HUES64 (cell line): ENCODE measurements at regions not wholly inside any gene's neighbourhood (a gene's known extent, or its start where the extent isn't known, plus 50 kb on each side); places are given as distances from the start of the nearest gene placed in this dataset.

Experiments used
- H3K27ac ChIP-seq: 2 replicates; pipeline ENCODE4 v1.7.0; 2013; ENCODE audit warnings: low read depth, low read length, inconsistent platforms
- H3K27me3 ChIP-seq: 2 replicates; pipeline ENCODE4 v1.6.1; 2013; ENCODE audit warnings: mild to moderate bottlenecking, low read length; ENCODE audit not compliant: insufficient read depth
- H3K36me3 ChIP-seq: 2 replicates; pipeline ENCODE4 v1.6.1; 2013; ENCODE audit warnings: mild to moderate bottlenecking, low read length; ENCODE audit not compliant: insufficient read depth
- H3K4me1 ChIP-seq: 2 replicates; pipeline ENCODE4 v1.6.1; 2013; ENCODE audit warnings: mild to moderate bottlenecking, low read length, moderate library complexity; ENCODE audit not compliant: insufficient read depth
- H3K4me3 ChIP-seq: 2 replicates; pipeline ENCODE4 v1.5.1; 2013; ENCODE audit warnings: mild to moderate bottlenecking, low read length, moderate library complexity
- H3K9ac ChIP-seq: 2 replicates; pipeline ENCODE4 v1.6.1; 2013; ENCODE audit warnings: mild to moderate bottlenecking, low read depth, low read length
- H3K9me3 ChIP-seq: 2 replicates; pipeline ENCODE4 v1.6.1; 2013; ENCODE audit warnings: low read depth, low read length; ENCODE audit not compliant: insufficient read depth
- WGBS: fragments of 150-250, 120-280 bp; methylation state at CpG from one replicate; pipeline ENCODE4 v1.1.7; 2013; ENCODE audit warnings: missing lambda C conversion rate; 5-methylcytosine and 5-hydroxymethylcytosine counted together

DNA sequence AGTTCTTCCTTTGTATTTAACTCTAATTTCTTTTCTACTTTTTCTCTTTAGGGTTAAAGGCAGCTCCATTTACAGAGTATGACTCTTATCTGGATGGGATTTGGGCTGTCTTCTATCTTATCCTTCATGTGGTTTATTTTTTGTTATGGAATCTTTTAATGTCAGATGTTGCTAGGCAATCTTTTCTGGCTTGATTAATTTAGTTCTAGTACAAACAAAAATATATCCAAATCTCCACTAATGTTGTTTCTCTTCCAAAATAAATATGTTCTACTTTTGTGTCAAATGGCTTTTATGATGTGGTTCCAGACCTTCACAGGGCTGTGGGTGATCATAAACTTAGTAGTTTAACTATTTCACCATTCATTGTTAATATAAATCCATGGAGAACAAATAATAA is 246.9 kb downstream of the AHR start:
- H3K9ac ChIP-seq: no peak overlapping the region
- H3K9me3 ChIP-seq: no peaks in the 10 kb centered on the region
- H3K36me3 ChIP-seq: no peaks in the 10 kb centered on the region
- no peaks in the 10 kb centered on the region for H3K4me1 ChIP-seq
- no peak overlapping the region for H3K27ac ChIP-seq
- H3K4me3 ChIP-seq: no peak overlapping the region
- no peaks in the 10 kb centered on the region for H3K27me3 ChIP-seq

GRCh38 chr7:17546189-17546588 is 247.7 kb downstream of the AHR start:
- Histone ChIP-seq H3K27me3 (no peaks in the 10 kb centered on the region), H3K9me3 (no peaks in the 10 kb centered on the region), H3K36me3 (no peaks in the 10 kb centered on the region), H3K4me3 (no peak overlapping the region), H3K4me1 (no peaks in the 10 kb centered on the region), H3K9ac (no peak overlapping the region), H3K27ac (no peak overlapping the region)
- 98% methylated on average over 3 of the region's 3 CpGs for WGBS

- H3K36me3 ChIP-seq: no peaks in the 10 kb centered on the region
- H3K4me3 ChIP-seq: no peak overlapping the region
- no peaks in the 10 kb centered on the region for H3K4me1 ChIP-seq
- WGBS: 96% methylated on average over 1 of the region's 1 CpG
- no peaks in the 10 kb centered on the region for H3K9me3 ChIP-seq
- no peaks in the 10 kb centered on the region for H3K27me3 ChIP-seq
- no peak overlapping the region for H3K9ac ChIP-seq
- H3K27ac ChIP-seq: no peak overlapping the region
Measured at GRCh38 chr7:17546592-17546991, 248.1 kb downstream of the AHR start.

DNA sequence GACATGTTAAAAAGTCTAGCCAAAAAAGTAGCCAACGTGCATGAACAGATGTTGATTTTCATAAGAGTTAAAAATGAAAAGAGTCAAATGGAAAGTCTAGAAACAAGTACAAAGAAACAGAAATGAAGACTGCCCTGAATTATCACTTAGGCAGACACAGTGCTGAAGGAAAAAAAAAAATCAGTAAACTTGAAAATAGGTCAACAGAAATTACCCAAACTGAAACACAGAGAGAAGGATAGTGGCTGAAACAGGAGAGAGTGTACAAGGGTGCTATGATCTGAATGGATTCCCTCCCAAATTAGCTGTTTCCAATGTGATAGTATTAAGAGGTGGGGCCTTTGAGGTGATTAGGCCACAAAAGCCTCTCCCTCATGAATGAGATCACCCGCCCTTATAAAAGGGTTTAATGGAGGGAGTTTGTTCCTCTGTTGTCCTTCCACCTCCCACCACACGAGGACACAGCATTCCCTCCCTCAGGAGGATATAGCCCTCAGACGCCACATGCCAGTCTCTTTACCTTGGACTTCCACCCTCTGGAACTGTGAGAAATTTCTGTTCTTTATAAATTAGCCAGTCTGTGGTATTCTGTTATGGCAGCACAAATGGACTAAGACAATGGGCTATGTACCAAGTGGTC is 249.7 kb downstream of the AHR start:
- no peak overlapping the region for H3K27ac ChIP-seq
- H3K9me3 ChIP-seq: no peaks in the 10 kb centered on the region
- no peaks in the 10 kb centered on the region for H3K4me1 ChIP-seq
- no peaks in the 10 kb centered on the region for H3K27me3 ChIP-seq
- 72% methylated on average over 3 of the region's 4 CpGs for WGBS
- no peak overlapping the region for H3K4me3 ChIP-seq
- H3K36me3 ChIP-seq: no peaks in the 10 kb centered on the region
- H3K9ac ChIP-seq: no peak overlapping the region

GRCh38 chr7:17549406-17549805 is 251.0 kb downstream of the AHR start:
- Histone ChIP-seq H3K9me3 (no peaks in the 10 kb centered on the region), H3K27me3 (no peaks in the 10 kb centered on the region), H3K4me1 (no peaks in the 10 kb centered on the region), H3K27ac (no peak overlapping the region), H3K36me3 (no peaks in the 10 kb centered on the region), H3K9ac (no peak overlapping the region), H3K4me3 (no peak overlapping the region)
- no CpG with 5 or more reads among the region's 2 CpGs for WGBS

GRCh38 chr7:17552373-17552772 is 253.9 kb downstream of the AHR start:
- Histone ChIP-seq H3K9me3 (no peaks in the 10 kb centered on the region), H3K27me3 (no peaks in the 10 kb centered on the region), H3K9ac (no peak overlapping the region), H3K4me1 (no peaks in the 10 kb centered on the region), H3K27ac (no peak overlapping the region), H3K36me3 (no peaks in the 10 kb centered on the region), H3K4me3 (no peak overlapping the region)
- WGBS: 97% methylated on average over 6 of the region's 6 CpGs

- H3K9ac ChIP-seq: no peak overlapping the region
- no peaks in the 10 kb centered on the region for H3K9me3 ChIP-seq
- H3K4me1 ChIP-seq: no peaks in the 10 kb centered on the region
- no peak overlapping the region for H3K4me3 ChIP-seq
- WGBS: 90% methylated on average over 1 of the region's 1 CpG
- H3K27me3 ChIP-seq: no peaks in the 10 kb centered on the region
- no peak overlapping the region for H3K27ac ChIP-seq
- no peaks in the 10 kb centered on the region for H3K36me3 ChIP-seq
Measured at GRCh38 chr7:17552952-17553351, 254.5 kb downstream of the AHR start.

DNA sequence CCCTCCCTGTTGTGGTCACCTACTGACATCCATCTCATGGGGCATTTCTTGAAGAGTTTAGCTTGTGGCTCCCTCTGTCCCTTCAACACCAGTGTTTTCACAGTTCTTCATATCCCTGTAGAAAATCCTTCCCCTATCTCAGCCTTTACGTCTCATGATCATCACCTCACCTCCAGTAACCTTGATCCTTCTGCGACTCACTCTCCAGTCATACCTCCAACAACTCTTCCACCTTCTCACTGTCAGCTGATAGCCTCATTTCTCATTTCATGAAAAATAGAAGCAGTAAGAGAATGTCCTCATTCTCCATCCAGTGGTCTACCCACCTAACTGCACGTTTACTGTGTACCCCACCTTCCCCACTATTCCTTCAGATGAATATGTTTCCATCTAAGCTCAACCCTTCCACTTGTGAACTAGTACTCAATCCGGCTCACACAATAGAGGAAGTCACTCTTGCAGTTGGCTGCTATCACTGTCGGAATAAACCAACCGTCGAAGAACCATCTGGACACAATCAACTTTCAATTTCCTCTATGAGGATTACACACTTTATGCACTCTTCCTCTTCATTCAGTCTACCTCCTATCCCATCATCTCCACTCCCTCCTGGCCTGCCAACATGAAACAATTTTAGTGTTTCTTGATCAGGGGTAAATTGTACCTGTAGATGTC is 256.0 kb downstream of the AHR start:
- Histone ChIP-seq H3K27me3 (no peaks in the 10 kb centered on the region), H3K9ac (no peak overlapping the region), H3K36me3 (no peaks in the 10 kb centered on the region), H3K9me3 (no peaks in the 10 kb centered on the region), H3K4me1 (no peaks in the 10 kb centered on the region), H3K27ac (no peak overlapping the region), H3K4me3 (no peak overlapping the region)
- whole genome bisulfite sequencing: 96% methylated on average over 7 of the region's 7 CpGs

DNA sequence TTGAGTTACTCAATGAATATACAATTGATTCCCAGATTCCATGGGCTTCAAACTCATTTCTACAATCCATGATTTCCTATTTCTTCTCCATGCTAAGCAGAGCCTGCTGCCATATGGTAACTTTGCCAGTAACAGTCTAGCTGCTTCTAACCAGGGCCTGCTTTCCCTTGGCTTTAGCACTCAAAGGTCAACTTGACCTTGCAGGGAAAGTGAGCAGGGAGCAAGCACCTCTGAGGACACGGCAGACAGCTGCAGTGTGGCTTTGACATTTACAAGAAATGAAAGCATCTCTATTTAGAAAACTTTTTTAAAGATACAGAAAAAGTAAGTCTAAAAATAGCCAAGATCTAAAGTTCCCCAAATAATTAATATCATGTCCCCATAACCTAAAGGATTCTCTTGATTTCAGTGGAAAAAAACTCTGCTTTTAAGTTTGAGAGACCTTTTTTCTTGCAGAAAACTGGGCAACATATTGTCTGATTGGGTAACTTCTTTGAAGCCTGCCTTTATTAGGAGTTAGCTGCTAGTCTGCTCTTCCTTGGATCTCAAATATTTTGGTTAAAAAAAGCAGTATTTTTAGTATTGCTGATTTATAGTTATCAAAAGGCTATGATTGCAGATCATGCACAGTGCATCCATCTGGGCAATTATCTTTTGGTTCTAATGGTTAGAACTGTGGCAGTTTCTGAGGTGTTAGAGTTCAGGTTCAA is 257.9 kb downstream of the AHR start:
- no peaks in the 10 kb centered on the region for H3K27me3 ChIP-seq
- H3K27ac ChIP-seq: no peak overlapping the region
- WGBS: 91% methylated on average over 1 of the region's 1 CpG
- no peaks in the 10 kb centered on the region for H3K4me1 ChIP-seq
- H3K36me3 ChIP-seq: no peaks in the 10 kb centered on the region
- no peaks in the 10 kb centered on the region for H3K9me3 ChIP-seq
- H3K9ac ChIP-seq: no peak overlapping the region
- no peak overlapping the region for H3K4me3 ChIP-seq

DNA sequence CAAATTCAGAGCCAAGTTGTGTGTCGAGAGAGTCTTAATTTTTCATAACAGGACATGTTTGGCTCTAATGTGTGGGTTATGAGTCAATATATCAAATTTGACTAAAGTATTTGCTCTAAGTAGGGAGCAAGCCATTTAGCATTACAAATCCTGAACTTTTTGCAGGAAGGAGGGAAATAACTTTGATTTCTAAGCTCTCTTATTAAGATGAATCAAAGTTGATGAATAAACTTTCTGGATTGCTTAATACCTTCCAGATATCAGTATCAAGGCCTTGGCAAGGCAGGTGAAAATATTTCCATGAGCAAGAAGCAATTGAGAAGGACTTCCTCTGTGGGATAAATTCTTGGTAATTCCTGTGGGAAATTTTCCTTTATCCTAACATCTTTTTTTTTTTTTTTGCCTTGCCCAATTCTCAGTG is 258.8 kb downstream of the AHR start:
- no peak overlapping the region for H3K27ac ChIP-seq
- H3K4me3 ChIP-seq: no peak overlapping the region
- no peaks in the 10 kb centered on the region for H3K4me1 ChIP-seq
- H3K36me3 ChIP-seq: no peaks in the 10 kb centered on the region
- no peaks in the 10 kb centered on the region for H3K9me3 ChIP-seq
- WGBS: 86% methylated on average over 1 of the region's 1 CpG
- no peak overlapping the region for H3K9ac ChIP-seq
- H3K27me3 ChIP-seq: no peaks in the 10 kb centered on the region

DNA sequence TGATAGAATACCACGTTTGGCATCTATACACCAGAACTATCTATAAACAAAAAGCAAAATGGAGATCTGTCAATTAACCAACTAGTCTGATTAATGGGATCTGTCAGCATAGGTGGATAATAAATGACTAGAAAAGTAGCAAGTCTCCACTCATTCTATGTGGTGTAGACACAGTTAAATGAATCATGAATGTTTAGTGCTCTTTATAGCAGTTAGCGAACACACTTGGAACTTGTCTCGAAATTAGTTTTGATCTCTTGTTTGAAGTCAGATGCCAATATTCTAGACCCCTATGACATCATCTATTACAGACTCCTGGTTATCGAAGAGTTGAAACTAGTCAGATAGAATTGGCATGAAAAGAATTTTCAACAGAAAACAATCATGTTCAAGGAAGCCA is 259.7 kb downstream of the AHR start:
- Histone ChIP-seq H3K9ac (no peak overlapping the region), H3K36me3 (no peaks in the 10 kb centered on the region), H3K9me3 (no peaks in the 10 kb centered on the region), H3K4me1 (no peaks in the 10 kb centered on the region), H3K4me3 (no peak overlapping the region), H3K27ac (no peak overlapping the region), H3K27me3 (no peaks in the 10 kb centered on the region)
- 95% methylated on average over 4 of the region's 4 CpGs for WGBS
